HCT116 (cell line): ENCODE measurements at regions not wholly inside any gene's neighbourhood (a gene's known extent, or its start where the extent isn't known, plus 50 kb on each side); places are given as distances from the start of the nearest gene placed in this dataset.

Experiments
- ATAC-seq: fragments of 200-7000 bp; cut with Tn5 transposase; 2 replicates; pipeline ENCODE4 v1.9.1; 2020; ENCODE audit warnings: mild to moderate bottlenecking, moderate library complexity
- BruUV-seq: library from RNA; stranded (reverse); fragments of 400-500 nt; replicated peaks from 2 replicates; lab custom pipeline; 2021; lab: Mats Ljungman, UMichigan
- CTCF ChIA-PET: fragments of 300-600 bp; sonication (Branson Sonifier 250); formaldehyde crosslinking; loops from one replicate; lab custom pipeline; 2021; ENCODE audit warnings: antibody characterized with exemption; lab: Charles Lee
- POLR2A ChIA-PET: fragments of 300-600, 350-600 bp; sonication (Branson Sonifier 250); formaldehyde crosslinking; loops from one replicate; lab custom pipeline; 2021; ENCODE audit warnings: antibody characterized with exemption; lab: Charles Lee
- RAD21 ChIA-PET, 2 experiments: fragments of 300-600 bp; sonication (Branson Sonifier 250); formaldehyde crosslinking; loops; one replicate each; lab custom pipeline; 2023; ENCODE audit warnings: low total read pairs in 2 of 2; ENCODE audit not compliant: uncharacterized antibody in 2 of 2, unreplicated experiment in 2 of 2, low non-redundant PET in 1 of 2; lab: Charles Lee
- DNase-seq: peaks from one replicate; pipeline ENCODE4 v3.0.0-alpha.2; 2010; ENCODE audit warnings: low read depth, low spot score
- H2AFZ ChIP-seq: fragments of 200-600 bp; shearing (Covaris generic), sonication (generic); 2 replicates; pipeline ENCODE4 v1.6.1; 2017; ENCODE audit warnings: low read depth, mixed run types, mixed read lengths, antibody characterized with exemption, low read length; ENCODE audit not compliant: poor library complexity, severe bottlenecking
- H3K27ac ChIP-seq: 2 replicates; pipeline ENCODE4 v1.5.1; 2012; ENCODE audit warnings: low read depth, low read length
- H3K27me3 ChIP-seq: fragments of 200-600 bp; sonication (generic); 2 replicates; pipeline ENCODE4 v1.6.1; 2016; ENCODE audit warnings: mixed run types, low read length, mixed read lengths; ENCODE audit not compliant: insufficient read depth
- H3K36me3 ChIP-seq, 2 experiments: fragments of 200-500 bp in 1 of 2; fragments of 200-600 bp in 1 of 2; sonication (Bioruptor generic) in 1 of 2; sonication (generic) in 1 of 2; 2 replicates each; pipeline versions ENCODE4 v1.5.1 to v1.6.1; 2014 to 2016; ENCODE audit warnings: low read length in 2 of 2, inconsistent platforms in 1 of 2, mixed read lengths in 1 of 2, mixed run types in 1 of 2; ENCODE audit not compliant: insufficient read depth in 2 of 2, control insufficient read depth in 1 of 2
- H3K4me1 ChIP-seq, 2 experiments: fragments of 200-600 bp in 1 of 2; sonication (generic) in 1 of 2; 2 replicates each; pipeline versions ENCODE4 v1.5.1 to v1.6.1; 2012 to 2017; ENCODE audit warnings: low read length in 2 of 2, inconsistent platforms in 1 of 2, mild to moderate bottlenecking in 1 of 2, mixed read lengths in 1 of 2, mixed run types in 1 of 2, moderate library complexity in 1 of 2; ENCODE audit not compliant: insufficient read depth in 2 of 2, control insufficient read depth in 1 of 2
- H3K4me2 ChIP-seq: fragments of 200-600 bp; sonication (generic); 2 replicates; pipeline ENCODE4 v1.6.1; 2017; ENCODE audit warnings: mixed run types, low read length, mixed read lengths
- H3K4me3 ChIP-seq, 2 experiments: fragments of 200-600 bp in 1 of 2; sonication (generic) in 1 of 2; replicated peaks in 1 of 2; 2 replicates each; pipeline ENCODE4 v1.5.1; 2011 to 2016; ENCODE audit warnings: low read length in 2 of 2, control low read depth in 1 of 2, low read depth in 1 of 2, mild to moderate bottlenecking in 1 of 2, mixed read lengths in 1 of 2, mixed run types in 1 of 2
- H3K79me2 ChIP-seq: fragments of 200-600 bp; sonication (generic); 2 replicates; pipeline ENCODE4 v1.6.1; 2017; ENCODE audit warnings: mild to moderate bottlenecking, mixed run types, low read length, moderate library complexity, mixed read lengths; ENCODE audit not compliant: insufficient read depth
- H3K9ac ChIP-seq: fragments of 200-600 bp; sonication (generic); 2 replicates; pipeline ENCODE4 v1.6.1; 2016; ENCODE audit warnings: low read length, mixed read lengths
- H3K9me2 ChIP-seq: fragments of 200-600 bp; sonication (generic), shearing (Covaris generic); 2 replicates; pipeline ENCODE4 v1.6.1; 2017; ENCODE audit warnings: mixed run types, mild to moderate bottlenecking, moderate library complexity; ENCODE audit not compliant: insufficient read depth
- H3K9me3 ChIP-seq, 2 experiments: fragments of 200-500 bp in 1 of 2; fragments of 200-600 bp in 1 of 2; sonication (Bioruptor generic) in 1 of 2; sonication (generic) in 1 of 2; 2 replicates each; pipeline ENCODE4 v1.6.1; 2014 to 2017; ENCODE audit warnings: low read length in 2 of 2, mixed read lengths in 2 of 2, inconsistent platforms in 1 of 2, low read depth in 1 of 2, mild to moderate bottlenecking in 1 of 2, mixed run types in 1 of 2, moderate library complexity in 1 of 2; ENCODE audit not compliant: control insufficient read depth in 1 of 2, insufficient read depth in 1 of 2
- H4K20me1 ChIP-seq: fragments of 200-600 bp; sonication (generic), shearing (Covaris generic); 2 replicates; pipeline ENCODE4 v1.6.1; 2017; ENCODE audit warnings: mixed run types, mild to moderate bottlenecking, moderate library complexity; ENCODE audit not compliant: insufficient read depth
- EGR1 ChIP-seq: IDR thresholded peaks from 2 replicates; pipeline ENCODE4 v1.6.1; 2012; ENCODE audit warnings: low read depth
- ELF1 ChIP-seq: IDR thresholded peaks from 2 replicates; pipeline ENCODE4 v1.6.1; 2012; ENCODE audit warnings: low read depth, borderline replicate concordance
- FOSL1 ChIP-seq: IDR thresholded peaks from 2 replicates; pipeline ENCODE4 v1.6.1; 2012; ENCODE audit warnings: low read depth
- JUND ChIP-seq: IDR thresholded peaks from 2 replicates; pipeline ENCODE4 v1.6.1; 2012
- POLR2A ChIP-seq: IDR thresholded peaks from 2 replicates; pipeline ENCODE4 v1.7.0; 2011; ENCODE audit warnings: borderline replicate concordance; ENCODE audit not compliant: insufficient read depth, insufficient read length; ENCODE audit errors: extremely low read depth
- SIN3A ChIP-seq: IDR thresholded peaks from 2 replicates; pipeline ENCODE4 v1.6.1; 2012; ENCODE audit warnings: low read depth
- intact Hi-C: fragments of 100-400 bp; cut with micrococcal nuclease; formaldehyde crosslinking; loops from 2 replicates; pipeline ENCODE4 v1.10.0; 2022

DNA sequence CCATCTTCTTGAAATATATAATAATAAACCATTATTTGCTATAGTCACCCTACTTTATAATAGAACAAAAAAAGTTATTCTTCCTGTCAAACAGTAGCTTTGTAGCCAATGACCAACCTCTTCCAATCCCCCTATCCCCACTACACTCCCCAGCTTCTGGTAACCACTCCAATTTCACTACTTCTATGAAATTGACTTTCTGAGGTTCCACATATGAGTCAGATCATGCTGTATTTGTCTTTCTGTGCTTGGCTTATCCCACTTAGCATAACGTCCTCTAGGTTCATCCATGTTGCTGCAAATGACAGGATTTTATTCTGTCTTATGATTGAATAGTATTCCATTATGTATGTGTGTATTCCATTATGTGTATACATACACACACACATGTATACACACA, 809.7 kb upstream of the NDST4 start:
- no TSS peak for BruUV-seq
- CTCF ChIA-PET = no interaction called here

DNA sequence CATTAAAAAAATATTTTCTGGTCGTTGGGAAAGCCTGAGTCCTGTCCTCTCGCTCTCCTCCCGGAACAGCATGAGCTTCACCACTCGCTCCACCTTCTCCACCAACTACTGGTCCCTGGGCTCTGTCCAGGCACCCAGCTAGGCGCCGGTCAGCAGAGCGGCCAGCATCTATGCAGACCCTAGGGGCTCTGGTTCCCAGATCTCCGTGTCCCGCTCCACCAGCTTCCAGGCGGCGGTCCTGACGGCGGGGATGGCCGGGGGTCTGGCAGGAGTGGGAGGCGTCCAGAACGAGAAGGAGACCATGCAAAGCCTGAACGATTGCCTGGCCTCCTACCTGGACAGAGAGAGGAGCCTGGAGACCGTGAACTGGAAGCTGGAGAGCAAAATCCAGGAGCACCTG, 807.2 kb upstream of the NDST4 start:
- H3K9me3 ChIP-seq = no peaks in the 10 kb centered on the region
- POLR2A ChIA-PET = no interaction called here
- H3K4me3 ChIP-seq = no peak overlapping the region
- no peaks in the 10 kb centered on the region for H3K36me3 ChIP-seq
- BruUV-seq = no TSS peak
- no peak overlapping the region for H3K9ac ChIP-seq
- TF ChIP-seq EGR1 = no peak
- no peak for TF ChIP-seq SIN3A
- no peak for TF ChIP-seq JUND
- TF ChIP-seq FOSL1 = no peak
- no peak for TF ChIP-seq POLR2A
- no peaks in the 10 kb centered on the region for H4K20me1 ChIP-seq
- DNase-seq = no peak
- CTCF ChIA-PET = no interaction called here
- H3K4me2 ChIP-seq = no peak overlapping the region
- H3K9me2 ChIP-seq = no peaks in the 10 kb centered on the region
- no peak overlapping the region for H2AFZ ChIP-seq
- RAD21 ChIA-PET = no interaction called here
- no peak overlapping the region for H3K27ac ChIP-seq
- intact Hi-C loops = no loop called here
- H3K27me3 ChIP-seq = no peaks in the 10 kb centered on the region
- no peaks in the 10 kb centered on the region for H3K4me1 ChIP-seq
- no peak for ATAC-seq
- no peaks in the 10 kb centered on the region for H3K79me2 ChIP-seq

More for the DNA sequence above, 809.7 kb upstream of the NDST4 start:
- Histone ChIP-seq H3K9me2 (no peaks in the 10 kb centered on the region), H3K9ac (no peak overlapping the region), H3K36me3 (no peaks in the 10 kb centered on the region), H3K27me3 (no peaks in the 10 kb centered on the region)
- no peak for ATAC-seq
- RAD21 ChIA-PET = no interaction called here
- no peak for TF ChIP-seq ELF1
- TF ChIP-seq, all 23 proteins: peak for 0
- H4K20me1 ChIP-seq = no peaks in the 10 kb centered on the region
- no peaks in the 10 kb centered on the region for H3K4me1 ChIP-seq
- no peak overlapping the region for H3K27ac ChIP-seq
- H3K4me2 ChIP-seq = no peak overlapping the region
- POLR2A ChIA-PET = no interaction called here
- H3K79me2 ChIP-seq = no peaks in the 10 kb centered on the region
- no peaks in the 10 kb centered on the region for H3K9me3 ChIP-seq
- DNase-seq = no peak
- H2AFZ ChIP-seq = no peak overlapping the region
- intact Hi-C loops = no loop called here
- no peak overlapping the region for H3K4me3 ChIP-seq
